GM12891 (cell line): ENCODE measurements at regions not wholly inside any gene's neighbourhood (a gene's known extent, or its start where the extent isn't known, plus 50 kb on each side); places are given as distances from the start of the nearest gene placed in this dataset.

Experiments used
- POLR2A ChIP-seq: IDR thresholded peaks from 2 replicates; pipeline ENCODE4 v1.6.1; 2011; ENCODE audit warnings: low read depth, low read length, control low read depth
- TAF1 ChIP-seq: IDR thresholded peaks from 2 replicates; pipeline ENCODE4 v1.6.1; 2011; ENCODE audit warnings: low read depth, low read length, control low read depth

DNA sequence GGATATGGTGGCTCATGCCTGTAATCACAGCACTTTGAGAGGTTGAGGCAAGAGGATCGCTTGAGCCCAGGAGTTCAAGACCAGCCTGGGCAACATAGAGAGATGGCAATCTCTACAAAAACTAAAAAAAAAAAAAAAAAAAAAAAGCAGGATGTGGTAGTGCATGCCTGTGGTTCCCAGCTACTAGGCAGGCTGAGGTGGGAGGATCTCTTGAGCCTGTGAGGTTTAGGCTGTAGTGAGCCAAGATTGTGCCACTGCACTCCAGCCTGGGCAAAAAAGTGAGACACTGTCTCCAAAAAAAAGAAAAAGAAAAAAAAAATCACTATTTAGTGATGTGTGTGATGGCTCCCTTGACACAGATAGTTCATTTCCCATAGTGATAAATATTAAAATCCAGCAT is 365.0 kb upstream of the NBEA start:
- TF ChIP-seq POLR2A (no peak), TAF1 (no peak)
